GM19438 (cell line): ENCODE measurements at regions not wholly inside any gene's neighbourhood (a gene's known extent, or its start where the extent isn't known, plus 50 kb on each side); places are given as distances from the start of the nearest gene placed in this dataset.

ENCODE experiments used
- ATAC-seq: cut with Tn5 transposase; IDR thresholded peaks from one replicate; pipeline ENCODE4 v1.9.1; 2021; ENCODE audit warnings: low read depth; ENCODE audit not compliant: unreplicated experiment

DNA sequence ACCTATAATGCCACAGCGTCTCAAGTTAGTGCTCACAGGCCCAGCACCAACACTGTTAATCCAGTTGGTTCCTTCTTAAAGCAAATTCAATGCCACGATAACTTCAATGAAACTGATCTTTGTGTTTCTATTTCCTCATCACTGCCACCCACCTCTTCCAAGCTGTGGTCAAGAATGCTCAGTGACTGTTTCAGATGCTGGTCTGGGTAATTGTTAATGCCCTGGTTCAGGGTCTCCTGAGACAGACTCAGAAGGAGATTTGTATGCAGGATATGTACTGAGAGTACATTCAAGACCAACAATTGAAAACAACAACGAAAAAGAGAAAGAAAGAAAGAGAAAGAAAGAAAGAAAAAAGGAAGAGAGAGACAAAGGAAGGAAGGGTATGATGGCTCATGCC is 505.3 kb downstream of the TLE4 start:
- ATAC-seq, result no peak

GRCh38 chr9:80076162-80076561 is 504.4 kb downstream of the TLE4 start:
- no peak for ATAC-seq

GRCh38 chr9:80074439-80074838 is 502.7 kb downstream of the TLE4 start:
- ATAC-seq, result no peak

DNA sequence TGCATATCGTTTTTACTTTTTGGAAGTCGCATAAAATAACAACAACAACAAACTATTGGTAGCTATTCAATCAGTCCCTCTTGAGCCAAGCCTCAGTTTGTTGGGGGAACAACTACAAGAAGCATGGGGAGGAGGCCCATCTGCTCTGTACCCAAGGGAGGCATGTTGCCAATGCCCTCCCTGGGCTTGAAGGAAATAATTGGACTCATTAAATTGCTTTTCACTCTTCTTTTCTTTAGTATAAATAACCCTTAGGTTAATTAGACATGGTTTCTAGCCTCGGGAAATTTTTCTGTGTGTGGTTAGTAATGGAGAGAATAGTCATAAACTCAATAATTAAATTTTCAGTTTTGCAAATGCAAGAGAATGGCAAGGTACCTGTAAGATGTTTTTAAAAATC is 500.7 kb downstream of the TLE4 start:
- no peak for ATAC-seq

DNA sequence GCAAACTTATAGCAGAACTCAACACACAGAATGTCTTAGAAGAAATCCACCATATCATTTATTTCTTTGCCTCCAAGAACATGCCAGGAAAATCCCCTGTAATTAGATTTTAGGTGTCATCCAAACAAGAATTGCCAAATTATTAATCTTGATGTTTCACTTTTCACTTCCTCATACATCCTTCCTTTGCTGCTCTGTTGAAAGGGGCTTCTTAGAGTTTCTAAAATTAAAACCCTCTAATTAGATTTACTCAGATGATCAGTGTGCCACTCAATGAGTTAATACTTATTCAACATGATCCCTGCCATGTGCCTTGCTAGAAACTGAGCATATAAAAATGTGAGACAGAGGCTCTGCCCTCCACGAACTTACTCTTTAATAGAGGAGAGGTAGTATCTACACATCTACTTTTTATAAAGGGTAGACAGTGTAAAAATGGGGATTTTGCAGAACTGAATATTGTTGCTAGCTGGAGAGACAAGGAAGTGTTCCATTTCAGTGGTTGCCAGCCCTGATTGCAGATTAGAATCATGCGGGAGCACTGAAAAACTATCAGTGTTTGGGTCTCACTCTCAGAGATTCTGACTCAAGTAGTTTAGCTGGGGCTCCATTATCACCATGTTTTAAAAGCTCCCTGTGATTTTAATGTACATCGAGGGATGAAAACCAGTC is 498.4 kb downstream of the TLE4 start:
- no peak for ATAC-seq

DNA sequence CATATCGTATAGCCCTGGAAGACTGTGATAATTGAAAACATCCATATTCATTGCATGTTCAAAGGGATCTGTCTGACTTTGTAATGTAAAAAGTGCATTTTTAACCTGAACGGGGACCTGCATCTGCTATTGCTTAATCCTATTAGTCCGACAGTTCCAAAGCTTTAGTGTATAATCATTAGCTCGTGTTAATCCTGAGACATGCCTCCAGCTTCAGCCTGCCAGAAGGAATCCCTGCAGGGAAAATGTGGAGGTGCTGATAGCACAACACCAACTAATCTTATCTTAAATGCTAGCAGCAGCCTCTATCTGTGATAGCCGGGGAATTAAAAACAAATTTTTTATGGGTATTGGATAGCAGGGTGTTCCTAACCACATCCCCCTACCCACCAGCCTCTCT is 495.2 kb downstream of the TLE4 start:
- no peak for ATAC-seq

- ATAC-seq, result no peak
Observed at GRCh38 chr9:80062567-80062966, 490.8 kb downstream of the TLE4 start.

DNA sequence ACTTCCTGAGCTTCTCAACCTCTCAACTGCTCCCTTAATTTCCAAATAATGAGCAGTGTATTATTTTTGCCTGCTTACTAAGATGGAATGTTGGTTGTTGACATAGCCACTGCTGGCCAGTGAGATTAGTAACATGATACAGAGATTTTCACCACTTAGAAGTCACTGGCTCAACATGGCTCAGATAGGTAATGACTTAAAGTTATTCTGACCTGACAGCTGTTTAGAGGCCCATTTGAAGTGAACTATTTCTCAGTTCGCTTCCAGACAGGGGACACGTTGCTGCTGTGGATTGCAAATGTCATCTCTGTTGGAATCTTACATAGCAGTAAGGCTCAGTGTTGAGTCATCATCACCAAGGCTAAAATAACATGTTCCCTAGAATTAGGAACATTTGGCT is 490.2 kb downstream of the TLE4 start:
- ATAC-seq, result no peak

GRCh38 chr9:80061096-80061495 is 489.3 kb downstream of the TLE4 start:
- no peak for ATAC-seq

DNA sequence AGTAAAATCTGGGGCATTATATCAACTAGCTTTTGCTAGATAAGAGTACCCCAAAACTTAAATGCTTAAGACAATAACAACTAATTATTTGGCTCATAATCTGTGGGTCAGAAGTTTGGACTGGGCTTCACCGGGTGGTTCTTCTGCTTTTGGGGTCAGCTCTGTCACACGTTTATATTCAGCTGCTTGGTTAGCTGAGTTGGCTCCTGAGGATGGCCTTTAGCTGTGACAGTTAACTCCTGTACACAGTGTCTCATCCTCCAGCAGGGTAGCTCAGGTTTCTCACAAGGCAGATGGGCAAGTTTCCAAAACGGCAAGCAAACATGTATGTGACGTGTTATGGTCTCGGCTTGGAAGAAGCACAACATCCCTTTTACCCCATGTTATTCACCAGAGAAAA is 488.2 kb downstream of the TLE4 start:
- ATAC-seq, result no peak

DNA sequence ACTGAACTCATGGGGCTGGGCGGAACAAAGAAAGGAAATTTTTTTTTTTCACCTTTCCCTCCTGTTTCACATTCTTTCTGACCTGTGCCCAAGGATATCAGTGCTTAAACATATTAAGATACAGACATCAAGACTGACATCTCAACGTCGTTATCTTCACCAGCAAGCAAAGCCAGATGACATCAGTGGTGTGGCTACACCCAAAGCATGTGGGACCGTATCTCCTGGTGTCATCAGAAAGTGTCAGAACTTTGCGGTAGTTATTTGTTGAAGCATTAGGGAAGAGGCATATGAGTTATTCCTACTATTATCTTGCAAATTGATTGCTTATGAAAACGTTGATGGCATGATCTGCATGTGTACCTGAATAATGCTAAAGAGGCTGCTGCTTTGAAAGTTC is 487.4 kb downstream of the TLE4 start:
- no peak for ATAC-seq

GRCh38 chr9:80052830-80053229 is 481.1 kb downstream of the TLE4 start:
- no peak for ATAC-seq

- ATAC-seq, result no peak
Observed at GRCh38 chr9:80049096-80049782, 477.5 kb downstream of the TLE4 start.

DNA sequence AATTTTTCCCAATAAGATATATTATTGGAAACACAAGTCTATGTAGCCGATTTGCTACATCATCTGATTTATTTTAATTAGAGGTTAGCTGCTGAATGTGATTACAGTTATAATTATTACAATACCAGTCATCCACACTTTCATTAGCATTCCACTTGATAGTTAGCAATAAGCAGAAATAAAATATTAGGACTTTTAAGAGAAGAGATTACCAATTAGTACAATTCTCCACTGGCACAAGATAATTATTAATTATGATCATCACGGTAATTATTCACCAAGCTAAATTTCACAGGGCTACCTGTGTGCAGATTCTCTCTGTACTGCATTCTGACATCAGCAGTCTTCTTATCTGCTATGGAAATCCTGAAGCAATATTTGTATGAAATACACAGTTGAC is 474.7 kb downstream of the TLE4 start:
- no peak for ATAC-seq

DNA sequence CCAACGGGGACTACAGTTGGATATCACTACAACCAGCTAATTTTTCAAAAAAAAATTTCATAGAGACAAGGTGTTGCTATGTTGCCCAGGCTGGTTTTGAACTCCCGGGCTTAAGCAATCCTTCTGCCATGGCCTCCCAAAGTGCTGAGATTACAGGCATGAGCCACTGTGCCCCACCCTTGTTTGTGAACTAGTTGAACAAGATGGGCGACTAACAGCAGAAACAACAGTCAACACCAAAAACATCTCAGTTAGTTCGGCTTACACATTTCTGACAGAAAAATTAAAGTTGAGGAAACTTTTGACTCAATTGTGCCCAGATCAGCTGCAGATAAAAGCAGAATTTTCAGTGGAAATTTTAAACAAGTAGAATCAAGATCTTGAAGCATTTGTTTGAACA is 470.1 kb downstream of the TLE4 start:
- no peak for ATAC-seq

- ATAC-seq, result no peak
Observed at GRCh38 chr9:80040457-80040856, 468.7 kb downstream of the TLE4 start.

DNA sequence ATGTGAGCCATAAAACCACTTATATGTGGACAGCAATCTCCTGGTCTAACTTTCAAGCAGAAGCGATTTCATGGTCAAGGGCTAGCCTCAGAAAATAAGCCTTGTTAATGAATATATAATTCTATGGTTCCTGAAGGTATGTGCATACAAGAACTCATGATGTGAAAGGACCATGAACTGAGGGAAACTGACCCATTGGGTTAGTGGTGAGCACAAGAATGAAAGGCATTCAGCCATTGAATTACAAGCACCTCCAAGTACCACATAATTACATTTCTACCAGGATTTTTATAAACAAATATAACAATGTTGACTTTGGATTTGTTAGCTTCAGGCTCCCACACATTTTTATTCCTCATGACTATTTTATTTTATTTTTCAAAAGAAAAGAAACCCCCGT is 459.0 kb downstream of the TLE4 start:
- no peak for ATAC-seq

DNA sequence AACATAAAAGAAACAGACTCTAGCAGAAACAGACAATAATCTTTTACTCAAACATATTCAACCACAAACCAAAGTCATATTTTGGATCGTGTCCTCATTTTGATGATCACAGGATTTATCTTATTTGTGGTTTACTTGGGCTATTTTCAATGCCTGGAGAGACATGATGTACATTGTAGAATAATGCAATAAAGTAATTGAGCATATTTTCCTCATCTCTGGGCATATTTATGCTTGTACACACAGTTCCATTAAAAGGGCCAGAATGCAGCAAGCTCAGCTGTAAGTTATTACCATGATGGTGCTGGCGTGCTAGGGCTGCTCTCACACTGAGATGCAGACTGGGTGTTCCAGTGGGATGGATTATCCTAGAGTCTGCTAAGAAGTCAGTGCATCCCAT is 456.7 kb downstream of the TLE4 start:
- ATAC-seq, result no peak

- no peak for ATAC-seq
Observed at GRCh38 chr9:80025796-80026520, 454.2 kb downstream of the TLE4 start.

GRCh38 chr9:80025131-80025530 is 453.4 kb downstream of the TLE4 start:
- no peak for ATAC-seq

DNA sequence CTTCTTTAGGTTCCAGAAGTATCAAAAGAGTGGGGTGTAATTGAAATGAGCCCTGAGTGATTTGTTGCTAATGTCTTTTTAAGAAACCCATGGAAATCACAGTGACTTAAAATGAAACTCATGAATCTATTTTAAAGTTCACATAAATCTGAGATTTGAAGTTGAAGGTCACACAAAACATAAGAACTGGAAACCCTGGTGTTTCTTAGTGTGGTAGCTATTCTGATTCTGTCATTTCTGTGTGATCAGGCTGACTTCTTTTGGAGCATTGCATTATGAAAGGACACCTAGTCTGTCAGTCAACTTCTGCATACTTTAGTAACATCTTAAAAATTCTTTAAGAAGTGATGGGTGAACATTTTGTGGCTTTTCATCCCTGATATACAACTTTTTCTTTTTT is 448.8 kb downstream of the TLE4 start:
- no peak for ATAC-seq

GRCh38 chr9:80020056-80020455 is 448.3 kb downstream of the TLE4 start:
- no peak for ATAC-seq
